HepG2 (cell line): ENCODE measurements at regions not wholly inside any gene's neighbourhood (a gene's known extent, or its start where the extent isn't known, plus 50 kb on each side); places are given as distances from the start of the nearest gene placed in this dataset.

ENCODE experiments used
- CBX2 ChIP-seq, 2 experiments: fragments of 200-600 bp in 1 of 2; sonication (generic); formaldehyde crosslinking in 1 of 2; IDR thresholded peaks; 2 replicates each; pipeline versions ENCODE4 v1.7.0 to v1.8.1; 2018 to 2022; ENCODE audit warnings: low read depth in 2 of 2, low read length in 1 of 2, mild to moderate bottlenecking in 1 of 2, missing genetic modification reagents in 1 of 2
- CBX5 ChIP-seq: sonication (generic); formaldehyde crosslinking; IDR thresholded peaks from 2 replicates; pipeline ENCODE4 v1.4.0; 2020; ENCODE audit warnings: missing genetic modification reagents, borderline replicate concordance
- EEA1 ChIP-seq: sonication (generic); formaldehyde crosslinking; IDR thresholded peaks from 2 replicates; pipeline ENCODE4 v1.5.1; 2020; ENCODE audit warnings: mild to moderate bottlenecking, missing genetic modification reagents, borderline replicate concordance
- ELF1 ChIP-seq: sonication (generic); formaldehyde crosslinking; IDR thresholded peaks from 2 replicates; pipeline ENCODE4 v1.4.0; 2020; ENCODE audit warnings: missing genetic modification reagents
- GABPA ChIP-seq, 2 experiments: IDR thresholded peaks; 2 replicates each; pipeline ENCODE4 v1.6.1; 2011 to 2016; ENCODE audit warnings: low read depth in 2 of 2, low read length in 1 of 2, missing biosample characterization in 1 of 2, missing genetic modification characterization in 1 of 2
- HOXA9 ChIP-seq: sonication (generic); formaldehyde crosslinking; IDR thresholded peaks from 2 replicates; pipeline ENCODE4 v1.8.1; 2022; ENCODE audit warnings: missing genetic modification reagents, mild to moderate bottlenecking, moderate library complexity, borderline replicate concordance
- NCOA1 ChIP-seq: sonication (generic); formaldehyde crosslinking; IDR thresholded peaks from 2 replicates; pipeline ENCODE4 v1.9.0; 2021; ENCODE audit warnings: missing genetic modification reagents
- NONO ChIP-seq, 2 experiments: fragments of 450-650 bp in 1 of 2; sonication (generic) in 1 of 2; formaldehyde crosslinking in 1 of 2; IDR thresholded peaks in 1 of 2; conservative IDR thresholded peaks in 1 of 2; 2 replicates each; pipeline versions ENCODE4 v1.6.1 to v1.8.0; 2017 to 2022; ENCODE audit warnings: mild to moderate bottlenecking in 1 of 2, missing genetic modification reagents in 1 of 2, moderate library complexity in 1 of 2
- PITX1 ChIP-seq: sonication (generic); formaldehyde crosslinking; IDR thresholded peaks from 2 replicates; pipeline ENCODE4 v1.5.1; 2020; ENCODE audit warnings: mild to moderate bottlenecking, missing genetic modification reagents
- REXO4 ChIP-seq: sonication (generic); formaldehyde crosslinking; IDR thresholded peaks from 2 replicates; pipeline ENCODE4 v1.8.0; 2022; ENCODE audit warnings: missing genetic modification reagents, mild to moderate bottlenecking, borderline replicate concordance
- SALL1 ChIP-seq: sonication (generic); formaldehyde crosslinking; IDR thresholded peaks from 2 replicates; pipeline ENCODE4 v1.8.0; 2022; ENCODE audit warnings: mild to moderate bottlenecking, missing genetic modification reagents
- SMAD9 ChIP-seq: sonication (generic); formaldehyde crosslinking; IDR thresholded peaks from 2 replicates; pipeline ENCODE4 v1.5.1; 2020; ENCODE audit warnings: mild to moderate bottlenecking, missing genetic modification reagents
- YEATS4 ChIP-seq: sonication (generic); formaldehyde crosslinking; IDR thresholded peaks from 2 replicates; pipeline ENCODE4 v1.4.0; 2020; ENCODE audit warnings: missing genetic modification reagents, borderline replicate concordance
- ZBTB7A ChIP-seq: sonication (generic); formaldehyde crosslinking; IDR thresholded peaks from 2 replicates; pipeline ENCODE4 v1.8.0; 2022; ENCODE audit warnings: mild to moderate bottlenecking, missing genetic modification reagents
- ZFP41 ChIP-seq: sonication (generic); formaldehyde crosslinking; IDR thresholded peaks from 2 replicates; pipeline ENCODE4 v1.4.0; 2020; ENCODE audit warnings: mild to moderate bottlenecking, missing genetic modification reagents, borderline replicate concordance
- ZNF451 ChIP-seq: sonication (generic); formaldehyde crosslinking; IDR thresholded peaks from 2 replicates; pipeline ENCODE4 v1.5.0; 2020; ENCODE audit warnings: mild to moderate bottlenecking, missing genetic modification reagents
- ZSCAN31 ChIP-seq: sonication (generic); formaldehyde crosslinking; IDR thresholded peaks from 2 replicates; pipeline ENCODE4 v1.5.0; 2020; ENCODE audit warnings: low read depth, mild to moderate bottlenecking, missing genetic modification reagents
- TF ChIP-seq, protein P1 (sequence below): IDR thresholded peaks from 2 replicates; pipeline ENCODE4 v1.4.0; 2020; ENCODE audit warnings: mild to moderate bottlenecking, missing genetic modification reagents
- TF ChIP-seq, protein P2 (sequence below): sonication (generic); formaldehyde crosslinking; IDR thresholded peaks from 2 replicates; pipeline ENCODE4 v1.8.0; 2022; ENCODE audit warnings: missing genetic modification reagents, mild to moderate bottlenecking, moderate library complexity, borderline replicate concordance
- TF ChIP-seq, protein P3 (sequence below): sonication (generic); formaldehyde crosslinking; IDR thresholded peaks from 2 replicates; pipeline ENCODE4 v1.4.0; 2020; ENCODE audit warnings: missing genetic modification reagents

DNA sequence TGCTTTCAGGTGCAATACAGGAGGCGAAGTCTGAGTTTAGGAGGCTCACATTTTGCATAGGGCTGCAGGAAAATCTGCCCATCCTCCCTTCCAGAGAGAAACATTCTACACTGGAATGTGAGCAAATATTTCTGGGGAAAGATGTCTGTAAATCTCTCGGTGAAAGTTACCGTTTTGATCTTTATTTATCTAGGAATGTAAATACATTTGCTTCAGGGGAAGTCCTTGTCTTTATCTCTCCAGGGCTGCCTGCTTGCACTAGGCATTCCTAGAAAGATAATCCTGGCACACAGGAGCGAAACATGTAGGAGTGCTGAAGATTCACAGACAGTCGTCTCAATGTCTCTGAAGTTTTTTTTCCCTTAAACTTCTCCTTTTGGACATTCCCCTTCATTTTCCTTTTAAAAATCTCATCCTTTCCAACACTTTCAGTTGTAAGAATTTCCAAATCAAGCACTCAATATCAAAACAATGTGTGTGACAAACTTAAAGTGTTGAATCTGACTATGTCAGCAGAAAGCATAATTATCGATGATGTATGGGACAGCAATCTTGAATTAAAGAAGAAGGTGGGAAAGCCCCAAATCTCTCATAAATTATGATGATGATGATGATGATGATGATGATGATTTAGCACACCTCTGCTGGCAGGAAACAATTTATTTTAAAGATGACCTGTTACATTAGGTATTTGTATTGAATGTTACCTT is 113.4 kb upstream of the RESF1 start (continued):
- TF ChIP-seq, protein P1, sequence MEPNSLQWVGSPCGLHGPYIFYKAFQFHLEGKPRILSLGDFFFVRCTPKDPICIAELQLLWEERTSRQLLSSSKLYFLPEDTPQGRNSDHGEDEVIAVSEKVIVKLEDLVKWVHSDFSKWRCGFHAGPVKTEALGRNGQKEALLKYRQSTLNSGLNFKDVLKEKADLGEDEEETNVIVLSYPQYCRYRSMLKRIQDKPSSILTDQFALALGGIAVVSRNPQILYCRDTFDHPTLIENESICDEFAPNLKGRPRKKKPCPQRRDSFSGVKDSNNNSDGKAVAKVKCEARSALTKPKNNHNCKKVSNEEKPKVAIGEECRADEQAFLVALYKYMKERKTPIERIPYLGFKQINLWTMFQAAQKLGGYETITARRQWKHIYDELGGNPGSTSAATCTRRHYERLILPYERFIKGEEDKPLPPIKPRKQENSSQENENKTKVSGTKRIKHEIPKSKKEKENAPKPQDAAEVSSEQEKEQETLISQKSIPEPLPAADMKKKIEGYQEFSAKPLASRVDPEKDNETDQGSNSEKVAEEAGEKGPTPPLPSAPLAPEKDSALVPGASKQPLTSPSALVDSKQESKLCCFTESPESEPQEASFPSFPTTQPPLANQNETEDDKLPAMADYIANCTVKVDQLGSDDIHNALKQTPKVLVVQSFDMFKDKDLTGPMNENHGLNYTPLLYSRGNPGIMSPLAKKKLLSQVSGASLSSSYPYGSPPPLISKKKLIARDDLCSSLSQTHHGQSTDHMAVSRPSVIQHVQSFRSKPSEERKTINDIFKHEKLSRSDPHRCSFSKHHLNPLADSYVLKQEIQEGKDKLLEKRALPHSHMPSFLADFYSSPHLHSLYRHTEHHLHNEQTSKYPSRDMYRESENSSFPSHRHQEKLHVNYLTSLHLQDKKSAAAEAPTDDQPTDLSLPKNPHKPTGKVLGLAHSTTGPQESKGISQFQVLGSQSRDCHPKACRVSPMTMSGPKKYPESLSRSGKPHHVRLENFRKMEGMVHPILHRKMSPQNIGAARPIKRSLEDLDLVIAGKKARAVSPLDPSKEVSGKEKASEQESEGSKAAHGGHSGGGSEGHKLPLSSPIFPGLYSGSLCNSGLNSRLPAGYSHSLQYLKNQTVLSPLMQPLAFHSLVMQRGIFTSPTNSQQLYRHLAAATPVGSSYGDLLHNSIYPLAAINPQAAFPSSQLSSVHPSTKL (CRISPR knock-in tag): peak; percentile 98
- TF ChIP-seq ZNF451 (CRISPR knock-in tag) (no peak), ZSCAN31 (CRISPR knock-in tag) (0 out of 2 replicates have a peak, but pooled peaks have one; percentile 22), REXO4 (CRISPR knock-in tag) (no peak), SMAD9 (CRISPR knock-in tag) (no peak), GABPA (IDR thresholded peaks at IDR 0.05; ENCODE audit: low read depth, low read length) (no peak), GABPA (CRISPR knock-in tag; IDR thresholded peaks at IDR 0.05; ENCODE audit: low read depth) (peak; percentile 26; the same call in 1 of the 2 replicates), ZFP41 (no peak), SALL1 (CRISPR knock-in tag) (peak; percentile 15; the same call in 1 of the 2 replicates), PITX1 (CRISPR knock-in tag) (peak; percentile 73; the same call in 1 of the 2 replicates), CBX2 (IDR thresholded peaks at IDR 0.05; ENCODE audit: low read depth, low read length) (no peak), CBX2 (CRISPR knock-in tag; IDR thresholded peaks at IDR 0.05; ENCODE audit: low read depth) (no peak), CBX5 (CRISPR knock-in tag) (no peak), ZBTB7A (CRISPR knock-in tag) (no peak), ELF1 (CRISPR knock-in tag) (0 out of 2 replicates have a peak, but pooled peaks have one; percentile 24), NCOA1 (no peak), EEA1 (CRISPR knock-in tag) (no peak), YEATS4 (CRISPR knock-in tag) (no peak), NONO (IDR thresholded peaks at IDR 0.05) (no peak), NONO (CRISPR knock-in tag; conservative IDR thresholded peaks at IDR 0.05) (peak; percentile 41; the same call in 1 of the 2 replicates), HOXA9 (CRISPR knock-in tag) (0 out of 2 replicates have a peak, but pooled peaks have one; percentile 26)
- TF ChIP-seq, protein P2, sequence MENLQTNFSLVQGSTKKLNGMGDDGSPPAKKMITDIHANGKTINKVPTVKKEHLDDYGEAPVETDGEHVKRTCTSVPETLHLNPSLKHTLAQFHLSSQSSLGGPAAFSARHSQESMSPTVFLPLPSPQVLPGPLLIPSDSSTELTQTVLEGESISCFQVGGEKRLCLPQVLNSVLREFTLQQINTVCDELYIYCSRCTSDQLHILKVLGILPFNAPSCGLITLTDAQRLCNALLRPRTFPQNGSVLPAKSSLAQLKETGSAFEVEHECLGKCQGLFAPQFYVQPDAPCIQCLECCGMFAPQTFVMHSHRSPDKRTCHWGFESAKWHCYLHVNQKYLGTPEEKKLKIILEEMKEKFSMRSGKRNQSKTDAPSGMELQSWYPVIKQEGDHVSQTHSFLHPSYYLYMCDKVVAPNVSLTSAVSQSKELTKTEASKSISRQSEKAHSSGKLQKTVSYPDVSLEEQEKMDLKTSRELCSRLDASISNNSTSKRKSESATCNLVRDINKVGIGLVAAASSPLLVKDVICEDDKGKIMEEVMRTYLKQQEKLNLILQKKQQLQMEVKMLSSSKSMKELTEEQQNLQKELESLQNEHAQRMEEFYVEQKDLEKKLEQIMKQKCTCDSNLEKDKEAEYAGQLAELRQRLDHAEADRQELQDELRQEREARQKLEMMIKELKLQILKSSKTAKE (CRISPR knock-in tag): peak; percentile 91
- TF ChIP-seq, protein P3, sequence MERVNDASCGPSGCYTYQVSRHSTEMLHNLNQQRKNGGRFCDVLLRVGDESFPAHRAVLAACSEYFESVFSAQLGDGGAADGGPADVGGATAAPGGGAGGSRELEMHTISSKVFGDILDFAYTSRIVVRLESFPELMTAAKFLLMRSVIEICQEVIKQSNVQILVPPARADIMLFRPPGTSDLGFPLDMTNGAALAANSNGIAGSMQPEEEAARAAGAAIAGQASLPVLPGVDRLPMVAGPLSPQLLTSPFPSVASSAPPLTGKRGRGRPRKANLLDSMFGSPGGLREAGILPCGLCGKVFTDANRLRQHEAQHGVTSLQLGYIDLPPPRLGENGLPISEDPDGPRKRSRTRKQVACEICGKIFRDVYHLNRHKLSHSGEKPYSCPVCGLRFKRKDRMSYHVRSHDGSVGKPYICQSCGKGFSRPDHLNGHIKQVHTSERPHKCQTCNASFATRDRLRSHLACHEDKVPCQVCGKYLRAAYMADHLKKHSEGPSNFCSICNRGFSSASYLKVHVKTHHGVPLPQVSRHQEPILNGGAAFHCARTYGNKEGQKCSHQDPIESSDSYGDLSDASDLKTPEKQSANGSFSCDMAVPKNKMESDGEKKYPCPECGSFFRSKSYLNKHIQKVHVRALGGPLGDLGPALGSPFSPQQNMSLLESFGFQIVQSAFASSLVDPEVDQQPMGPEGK (CRISPR knock-in tag): peak; percentile 56; the same call in 1 of the 2 replicates
